ENCODE measurements at regions not wholly inside any gene's neighbourhood (a gene's known extent, or its start where the extent isn't known, plus 50 kb on each side); places are given as distances from the start of the nearest gene placed in this dataset.

- TF ChIP-seq, protein P1, sequence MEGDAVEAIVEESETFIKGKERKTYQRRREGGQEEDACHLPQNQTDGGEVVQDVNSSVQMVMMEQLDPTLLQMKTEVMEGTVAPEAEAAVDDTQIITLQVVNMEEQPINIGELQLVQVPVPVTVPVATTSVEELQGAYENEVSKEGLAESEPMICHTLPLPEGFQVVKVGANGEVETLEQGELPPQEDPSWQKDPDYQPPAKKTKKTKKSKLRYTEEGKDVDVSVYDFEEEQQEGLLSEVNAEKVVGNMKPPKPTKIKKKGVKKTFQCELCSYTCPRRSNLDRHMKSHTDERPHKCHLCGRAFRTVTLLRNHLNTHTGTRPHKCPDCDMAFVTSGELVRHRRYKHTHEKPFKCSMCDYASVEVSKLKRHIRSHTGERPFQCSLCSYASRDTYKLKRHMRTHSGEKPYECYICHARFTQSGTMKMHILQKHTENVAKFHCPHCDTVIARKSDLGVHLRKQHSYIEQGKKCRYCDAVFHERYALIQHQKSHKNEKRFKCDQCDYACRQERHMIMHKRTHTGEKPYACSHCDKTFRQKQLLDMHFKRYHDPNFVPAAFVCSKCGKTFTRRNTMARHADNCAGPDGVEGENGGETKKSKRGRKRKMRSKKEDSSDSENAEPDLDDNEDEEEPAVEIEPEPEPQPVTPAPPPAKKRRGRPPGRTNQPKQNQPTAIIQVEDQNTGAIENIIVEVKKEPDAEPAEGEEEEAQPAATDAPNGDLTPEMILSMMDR (IDR thresholded peaks at IDR 0.05) = no peak
- no peak for DNase-seq (ENCODE audit: low spot score)
- ATAC-seq (ENCODE audit: low FRiP score) = no peak
Measured at GRCh38 chrX:40303256-40304077, 205.7 kb upstream of the BCOR start.

- ATAC-seq (ENCODE audit: low FRiP score) (no peak), DNase-seq (ENCODE audit: low spot score) (no peak)
- TF ChIP-seq, protein P1 (IDR thresholded peaks at IDR 0.05) = no peak
Measured at GRCh38 chrX:40300286-40300890, 202.6 kb upstream of the BCOR start.

- TF ChIP-seq, protein P1 (IDR thresholded peaks at IDR 0.05) = no peak
- DNase-seq (ENCODE audit: low spot score) = no peak
- no peak for ATAC-seq (ENCODE audit: low FRiP score)
Measured at GRCh38 chrX:40299641-40300046, 201.9 kb upstream of the BCOR start.

- DNase-seq (ENCODE audit: low spot score) (no peak), ATAC-seq (ENCODE audit: low FRiP score) (no peak)
- TF ChIP-seq, protein P1 (IDR thresholded peaks at IDR 0.05) = no peak
Measured at GRCh38 chrX:40298572-40299479, 201.1 kb upstream of the BCOR start.

GRCh38 chrX:40298069-40298468 is 200.3 kb upstream of the BCOR start:
- TF ChIP-seq, protein P1 (IDR thresholded peaks at IDR 0.05) = no peak
- ATAC-seq (ENCODE audit: low FRiP score) (no peak), DNase-seq (ENCODE audit: low spot score) (no peak)

GRCh38 chrX:40291553-40291952 is 193.8 kb upstream of the BCOR start:
- no peak for DNase-seq (ENCODE audit: low spot score)
- TF ChIP-seq, protein P1 (IDR thresholded peaks at IDR 0.05) = no peak
- ATAC-seq (ENCODE audit: low FRiP score) = no peak
